HCT116 (cell line): ENCODE measurements at regions not wholly inside any gene's neighbourhood (a gene's known extent, or its start where the extent isn't known, plus 50 kb on each side); places are given as distances from the start of the nearest gene placed in this dataset.

Experiments used
- ATAC-seq: fragments of 200-7000 bp; cut with Tn5 transposase; 2 replicates; pipeline ENCODE4 v1.9.1; 2020; ENCODE audit warnings: mild to moderate bottlenecking, moderate library complexity
- BruUV-seq: library from RNA; stranded (reverse); fragments of 400-500 nt; replicated peaks from 2 replicates; lab custom pipeline; 2021; lab: Mats Ljungman, UMichigan
- CTCF ChIA-PET: fragments of 300-600 bp; sonication (Branson Sonifier 250); formaldehyde crosslinking; loops from one replicate; lab custom pipeline; 2021; ENCODE audit warnings: antibody characterized with exemption; lab: Charles Lee
- POLR2A ChIA-PET: fragments of 300-600, 350-600 bp; sonication (Branson Sonifier 250); formaldehyde crosslinking; loops from one replicate; lab custom pipeline; 2021; ENCODE audit warnings: antibody characterized with exemption; lab: Charles Lee
- RAD21 ChIA-PET, 2 experiments: fragments of 300-600 bp; sonication (Branson Sonifier 250); formaldehyde crosslinking; loops; one replicate each; lab custom pipeline; 2023; ENCODE audit warnings: low total read pairs in 2 of 2; ENCODE audit not compliant: uncharacterized antibody in 2 of 2, unreplicated experiment in 2 of 2, low non-redundant PET in 1 of 2; lab: Charles Lee
- DNase-seq: peaks from one replicate; pipeline ENCODE4 v3.0.0-alpha.2; 2010; ENCODE audit warnings: low read depth, low spot score
- H2AFZ ChIP-seq: fragments of 200-600 bp; shearing (Covaris generic), sonication (generic); 2 replicates; pipeline ENCODE4 v1.6.1; 2017; ENCODE audit warnings: low read depth, mixed run types, mixed read lengths, antibody characterized with exemption, low read length; ENCODE audit not compliant: poor library complexity, severe bottlenecking
- H3K27ac ChIP-seq: 2 replicates; pipeline ENCODE4 v1.5.1; 2012; ENCODE audit warnings: low read depth, low read length
- H3K27me3 ChIP-seq: fragments of 200-600 bp; sonication (generic); 2 replicates; pipeline ENCODE4 v1.6.1; 2016; ENCODE audit warnings: mixed run types, low read length, mixed read lengths; ENCODE audit not compliant: insufficient read depth
- H3K36me3 ChIP-seq, 2 experiments: fragments of 200-500 bp in 1 of 2; fragments of 200-600 bp in 1 of 2; sonication (Bioruptor generic) in 1 of 2; sonication (generic) in 1 of 2; 2 replicates each; pipeline versions ENCODE4 v1.5.1 to v1.6.1; 2014 to 2016; ENCODE audit warnings: low read length in 2 of 2, inconsistent platforms in 1 of 2, mixed read lengths in 1 of 2, mixed run types in 1 of 2; ENCODE audit not compliant: insufficient read depth in 2 of 2, control insufficient read depth in 1 of 2
- H3K4me1 ChIP-seq, 2 experiments: fragments of 200-600 bp in 1 of 2; sonication (generic) in 1 of 2; 2 replicates each; pipeline versions ENCODE4 v1.5.1 to v1.6.1; 2012 to 2017; ENCODE audit warnings: low read length in 2 of 2, inconsistent platforms in 1 of 2, mild to moderate bottlenecking in 1 of 2, mixed read lengths in 1 of 2, mixed run types in 1 of 2, moderate library complexity in 1 of 2; ENCODE audit not compliant: insufficient read depth in 2 of 2, control insufficient read depth in 1 of 2
- H3K4me2 ChIP-seq: fragments of 200-600 bp; sonication (generic); 2 replicates; pipeline ENCODE4 v1.6.1; 2017; ENCODE audit warnings: mixed run types, low read length, mixed read lengths
- H3K4me3 ChIP-seq, 2 experiments: fragments of 200-600 bp in 1 of 2; sonication (generic) in 1 of 2; replicated peaks in 1 of 2; 2 replicates each; pipeline ENCODE4 v1.5.1; 2011 to 2016; ENCODE audit warnings: low read length in 2 of 2, control low read depth in 1 of 2, low read depth in 1 of 2, mild to moderate bottlenecking in 1 of 2, mixed read lengths in 1 of 2, mixed run types in 1 of 2
- H3K79me2 ChIP-seq: fragments of 200-600 bp; sonication (generic); 2 replicates; pipeline ENCODE4 v1.6.1; 2017; ENCODE audit warnings: mild to moderate bottlenecking, mixed run types, low read length, moderate library complexity, mixed read lengths; ENCODE audit not compliant: insufficient read depth
- H3K9ac ChIP-seq: fragments of 200-600 bp; sonication (generic); 2 replicates; pipeline ENCODE4 v1.6.1; 2016; ENCODE audit warnings: low read length, mixed read lengths
- H3K9me2 ChIP-seq: fragments of 200-600 bp; sonication (generic), shearing (Covaris generic); 2 replicates; pipeline ENCODE4 v1.6.1; 2017; ENCODE audit warnings: mixed run types, mild to moderate bottlenecking, moderate library complexity; ENCODE audit not compliant: insufficient read depth
- H3K9me3 ChIP-seq, 2 experiments: fragments of 200-500 bp in 1 of 2; fragments of 200-600 bp in 1 of 2; sonication (Bioruptor generic) in 1 of 2; sonication (generic) in 1 of 2; 2 replicates each; pipeline ENCODE4 v1.6.1; 2014 to 2017; ENCODE audit warnings: low read length in 2 of 2, mixed read lengths in 2 of 2, inconsistent platforms in 1 of 2, low read depth in 1 of 2, mild to moderate bottlenecking in 1 of 2, mixed run types in 1 of 2, moderate library complexity in 1 of 2; ENCODE audit not compliant: control insufficient read depth in 1 of 2, insufficient read depth in 1 of 2
- H4K20me1 ChIP-seq: fragments of 200-600 bp; sonication (generic), shearing (Covaris generic); 2 replicates; pipeline ENCODE4 v1.6.1; 2017; ENCODE audit warnings: mixed run types, mild to moderate bottlenecking, moderate library complexity; ENCODE audit not compliant: insufficient read depth
- CBX3 ChIP-seq: IDR thresholded peaks from 2 replicates; pipeline ENCODE4 v1.6.1; 2012; ENCODE audit warnings: low read depth
- CEBPB ChIP-seq: IDR thresholded peaks from 2 replicates; pipeline ENCODE4 v1.6.1; 2012; ENCODE audit warnings: low read depth
- CTCF ChIP-seq, 3 experiments: fragments of 200-600 bp in 1 of 3; sonication (generic) in 1 of 3; IDR thresholded peaks in 2 of 3; conservative IDR thresholded peaks in 1 of 3; 2 replicates each; pipeline ENCODE4 v1.5.1; 2012 to 2017; ENCODE audit warnings: low read depth in 2 of 3, low read length in 2 of 3, antibody characterized with exemption in 1 of 3, borderline replicate concordance in 1 of 3, control low read depth in 1 of 3, mild to moderate bottlenecking in 1 of 3, mixed read lengths in 1 of 3, mixed run types in 1 of 3, moderate library complexity in 1 of 3; ENCODE audit not compliant: insufficient read depth in 1 of 3
- EGR1 ChIP-seq: IDR thresholded peaks from 2 replicates; pipeline ENCODE4 v1.6.1; 2012; ENCODE audit warnings: low read depth
- ELF1 ChIP-seq: IDR thresholded peaks from 2 replicates; pipeline ENCODE4 v1.6.1; 2012; ENCODE audit warnings: low read depth, borderline replicate concordance
- EZH2 ChIP-seq: fragments of 200-600 bp; sonication (generic); IDR thresholded peaks from 2 replicates; pipeline ENCODE4 v1.6.1; 2017; ENCODE audit warnings: antibody characterized with exemption, mixed run types
- JUND ChIP-seq: IDR thresholded peaks from 2 replicates; pipeline ENCODE4 v1.6.1; 2012
- MAX ChIP-seq: IDR thresholded peaks from 2 replicates; pipeline ENCODE4 v1.6.1; 2012
- POLR2A ChIP-seq: IDR thresholded peaks from 2 replicates; pipeline ENCODE4 v1.7.0; 2011; ENCODE audit warnings: borderline replicate concordance; ENCODE audit not compliant: insufficient read depth, insufficient read length; ENCODE audit errors: extremely low read depth
- SP1 ChIP-seq: IDR thresholded peaks from 2 replicates; pipeline ENCODE4 v1.6.1; 2012; ENCODE audit warnings: low read depth
- SRF ChIP-seq: IDR thresholded peaks from 2 replicates; pipeline ENCODE4 v1.6.1; 2012; ENCODE audit warnings: low read depth
- TCF7L2 ChIP-seq: IDR thresholded peaks from 2 replicates; pipeline ENCODE4 v1.7.0; 2011; ENCODE audit warnings: borderline replicate concordance, inconsistent platforms; ENCODE audit not compliant: insufficient read depth, insufficient read length; ENCODE audit errors: extremely low read depth
- YY1 ChIP-seq: IDR thresholded peaks from 2 replicates; pipeline ENCODE4 v1.6.1; 2011; ENCODE audit warnings: low read length, low read depth, moderate library complexity, mild to moderate bottlenecking; ENCODE audit not compliant: insufficient replicate concordance; ENCODE audit errors: extremely low read depth
- ZBTB33 ChIP-seq: IDR thresholded peaks from 2 replicates; pipeline ENCODE4 v1.6.1; 2011; ENCODE audit warnings: mild to moderate bottlenecking, low read length, moderate library complexity; ENCODE audit not compliant: insufficient replicate concordance; ENCODE audit errors: extremely low read depth
- ZFX ChIP-seq: fragments of 450-650 bp; IDR thresholded peaks from 2 replicates; pipeline ENCODE4 v1.6.1; 2017
- intact Hi-C: fragments of 100-400 bp; cut with micrococcal nuclease; formaldehyde crosslinking; loops from 2 replicates; pipeline ENCODE4 v1.10.0; 2022

- H3K27me3 ChIP-seq: peaks cover 29% of the 10 kb centered on the region; the same call in 1 of the 2 replicates
- DNase-seq (no peak), ATAC-seq (no peak)
- no peak overlapping the region for H3K9ac ChIP-seq
- POLR2A ChIA-PET: no interaction called here
- no peak overlapping the region for H2AFZ ChIP-seq
- no peak overlapping the region for H3K27ac ChIP-seq
- no peaks in the 10 kb centered on the region for H4K20me1 ChIP-seq
- intact Hi-C loops: no loop called here
- no peaks in the 10 kb centered on the region for H3K36me3 ChIP-seq
- TF ChIP-seq ZBTB33: no peak
- TF ChIP-seq EGR1: no peak
- no peak for TF ChIP-seq SRF
- no peak for TF ChIP-seq ELF1
- no peak for TF ChIP-seq POLR2A
- no peak for TF ChIP-seq SP1
- TF ChIP-seq JUND: no peak
- TF ChIP-seq, all 23 proteins: peak for 0
- Histone ChIP-seq H3K4me3 (no peak overlapping the region), H3K79me2 (no peaks in the 10 kb centered on the region), H3K4me2 (no peak overlapping the region), H3K9me2 (no peaks in the 10 kb centered on the region), H3K4me1 (no peaks in the 10 kb centered on the region), H3K9me3 (no peaks in the 10 kb centered on the region)
- BruUV-seq: no TSS peak
- ChIA-PET RAD21 (no interaction called here), CTCF (no interaction called here)
Observed at GRCh38 chr7:94123136-94123535, 119.0 kb upstream of the BET1 start.

GRCh38 chr7:94127026-94127425 lies 122.9 kb upstream of the BET1 start:
- BruUV-seq: no TSS peak
- ChIA-PET POLR2A (no interaction called here), CTCF (no interaction called here), RAD21 (no interaction called here)
- Histone ChIP-seq H3K36me3 (no peaks in the 10 kb centered on the region), H3K9me2 (no peaks in the 10 kb centered on the region), H3K4me2 (no peak overlapping the region), H3K4me3 (no peak overlapping the region), H3K9me3 (no peaks in the 10 kb centered on the region), H3K9ac (no peak overlapping the region), H3K79me2 (no peaks in the 10 kb centered on the region), H3K27ac (no peak overlapping the region), H2AFZ (no peak overlapping the region), H4K20me1 (no peaks in the 10 kb centered on the region), H3K27me3 (peaks cover 14% of the 10 kb centered on the region; the same call in 1 of the 2 replicates), H3K4me1 (no peaks in the 10 kb centered on the region)
- DNase-seq: no peak
- ATAC-seq: no peak
- intact Hi-C loops: no loop called here
- TF ChIP-seq ELF1 (no peak), ZFX (no peak), SP1 (no peak), TCF7L2 (no peak), JUND (no peak), CBX3 (no peak), CTCF (IDR thresholded peaks at IDR 0.05 in 2 of 3, conservative IDR thresholded peaks at IDR 0.05 in 1 of 3; ENCODE audit: borderline replicate concordance in 1 of 3, insufficient read depth in 1 of 3, low read depth in 2 of 3, low read length in 2 of 3) (no peak), ZBTB33 (no peak), SRF (no peak), YY1 (no peak), MAX (no peak), CEBPB (no peak), EZH2 (no peak)
